Transverse colon (tissue), 4 donors: ENCODE measurements at regions not wholly inside any gene's neighbourhood (a gene's known extent, or its start where the extent isn't known, plus 50 kb on each side); places are given as distances from the start of the nearest gene placed in this dataset.
"Not testable (repeated sequence)": the region's sequence is repeated elsewhere in the genome, so short reads cannot be mapped to it uniquely, and the experiment has no call there.

Experiments used
- DNase-seq: peaks from one replicate; pipeline ENCODE4 v3.0.0-alpha.2; 2019
- H3K27ac ChIP-seq, 4 donors: fragments of 200-600 bp; sonication (generic); 2 replicates each; pipeline ENCODE4 v1.5.1; 2016 to 2018; ENCODE audit warnings: inconsistent platforms in 4 of 4
- H3K27me3 ChIP-seq: fragments of 200-600 bp; sonication (generic); 2 replicates; pipeline ENCODE4 v1.5.1; 2017; ENCODE audit warnings: inconsistent platforms
- H3K36me3 ChIP-seq, 4 donors: fragments of 200-600 bp; sonication (generic); 2 replicates each; pipeline ENCODE4 v1.5.1; 2017 to 2019; ENCODE audit warnings: inconsistent platforms in 4 of 4
- H3K4me1 ChIP-seq, 4 donors: fragments of 200-600 bp; sonication (generic); 2 replicates each; pipeline ENCODE4 v1.5.1; 2017 to 2020; ENCODE audit warnings: inconsistent platforms in 4 of 4
- H3K4me3 ChIP-seq, 4 donors: fragments of 200-600 bp; sonication (generic); 1 replicate in 1 of 4; 2 replicates in 3 of 4; pipeline versions ENCODE4 v1.5.1 to v1.6.1; 2017 to 2019; ENCODE audit warnings: inconsistent platforms in 4 of 4
- H3K9me3 ChIP-seq, 2 donors: fragments of 200-600 bp; sonication (generic); 2 replicates each; pipeline ENCODE4 v1.5.1; 2017 to 2019; ENCODE audit warnings: inconsistent platforms in 2 of 2
- CTCF ChIP-seq, 5 experiments: fragments of 200-600 bp in 3 of 5; fragments of 450-650 bp in 2 of 5; sonication (generic) in 3 of 5; IDR thresholded peaks; 1 replicate in 2 of 5; 2 replicates in 3 of 5; pipeline ENCODE4 v1.5.1; 2016 to 2017; ENCODE audit warnings: antibody characterized with exemption in 5 of 5, inconsistent platforms in 3 of 5, mild to moderate bottlenecking in 2 of 5, moderate library complexity in 1 of 5
- EP300 ChIP-seq: sonication (generic); formaldehyde crosslinking; IDR thresholded peaks from one replicate; pipeline ENCODE4 v1.6.1; 2017; ENCODE audit warnings: antibody characterized with exemption, low read depth
- POLR2A ChIP-seq: fragments of 450-650 bp; IDR thresholded peaks from one replicate; pipeline ENCODE4 v1.6.1; 2016; ENCODE audit warnings: antibody characterized with exemption, mild to moderate bottlenecking, moderate library complexity
- POLR2AphosphoS5 ChIP-seq, 3 donors: sonication (generic); formaldehyde crosslinking; IDR thresholded peaks; one replicate each; pipeline ENCODE4 v1.6.1; 2016; ENCODE audit warnings: antibody characterized with exemption in 3 of 3
- WGBS, 2 donors: methylation state at CpG; one replicate each; pipeline ENCODE4 v1.1.5; 2018; ENCODE audit warnings: low coverage in 1 of 2; 5-methylcytosine and 5-hydroxymethylcytosine counted together
- in situ Hi-C, 4 donors: fragments of 200-750 bp; cut with MboI; loops; one replicate each; pipeline versions ENCODE4 v1.15.0 to v1.15.1; 2017; ENCODE audit warnings: low sequenced_read_pairs in 3 of 4, low pct_ligation_motif_present in 1 of 4, low pct_unique_long_range_greater_than_20kb in 1 of 4
- intact Hi-C: fragments of 100-400 bp; cut with DNase I; formaldehyde crosslinking; loops from one replicate; pipeline ENCODE4 v1.15.1; 2023; ENCODE audit warnings: low total_unique reads

GRCh38 chrY:19559161-19559560 is 185.4 kb downstream of the KDM5D start:
- in situ Hi-C loops: no loop called here
- Histone ChIP-seq H3K27me3 (no peaks in the 10 kb centered on the region), H3K4me1 (no peaks in the 10 kb centered on the region), H3K27ac (no peak overlapping the region), H3K4me3 (no peak overlapping the region), H3K9me3 (no peaks in the 10 kb centered on the region), H3K36me3 (no peaks in the 10 kb centered on the region)
- no peak for TF ChIP-seq POLR2AphosphoS5 (IDR thresholded peaks at IDR 0.05)
- DNase-seq: no peak
- WGBS, 2 donors: 89% methylated on average over 3 of the region's 4 CpGs; no CpG with 5 or more reads in 1 of the 2 donors
- intact Hi-C loops: no loop called here

- DNase-seq: no peak
- Histone ChIP-seq H3K4me1 (no peaks in the 10 kb centered on the region), H3K9me3 (no peaks in the 10 kb centered on the region), H3K4me3 (no peak overlapping the region), H3K27ac (no peak overlapping the region), H3K27me3 (no peaks in the 10 kb centered on the region), H3K36me3 (no peaks in the 10 kb centered on the region)
- in situ Hi-C loops: loop anchor here in 1 of 4 donors (25.0 kb wide), 1 partner anchor 187 kb away; the partner anchor contains the start of gene KDM5D
- intact Hi-C loops: no loop called here
- TF ChIP-seq EP300: no peak
- no peak for TF ChIP-seq CTCF (IDR thresholded peaks at IDR 0.05)
- TF ChIP-seq POLR2A: no peak
- no peak for TF ChIP-seq POLR2AphosphoS5 (IDR thresholded peaks at IDR 0.05)
- no CpG with 5 or more reads among the region's 18 CpGs for WGBS, 2 donors
Measured at GRCh38 chrY:19549671-19550466, 194.7 kb downstream of the KDM5D start.

GRCh38 chrY:19541475-19542306 is 202.8 kb downstream of the KDM5D start:
- H3K4me1 ChIP-seq: no peaks in the 10 kb centered on the region
- in situ Hi-C loops: loop anchor here in 1 of 4 donors (25.0 kb wide), 1 partner anchor 196 kb away; the partner anchor contains the start of gene KDM5D
- no peak for TF ChIP-seq POLR2AphosphoS5 (IDR thresholded peaks at IDR 0.05)
- no peak for TF ChIP-seq POLR2A
- TF ChIP-seq EP300: no peak
- TF ChIP-seq CTCF (IDR thresholded peaks at IDR 0.05): no peak
- no peaks in the 10 kb centered on the region for H3K9me3 ChIP-seq
- no peak for DNase-seq
- H3K27me3 ChIP-seq: no peaks in the 10 kb centered on the region
- intact Hi-C loops: no loop called here
- WGBS, 2 donors: 62% methylated on average over 5 of the region's 31 CpGs; no CpG with 5 or more reads in 1 of the 2 donors
- H3K4me3 ChIP-seq: no peak overlapping the region
- no peak overlapping the region for H3K27ac ChIP-seq
- H3K36me3 ChIP-seq: no peaks in the 10 kb centered on the region

- 95% methylated on average over 4 of the region's 14 CpGs; no CpG with 5 or more reads in 1 of the 2 donors for WGBS, 2 donors
- in situ Hi-C loops: loop anchor here in 1 of 4 donors (25.0 kb wide), 1 partner anchor 202 kb away; the partner anchor contains the start of gene KDM5D
- H3K36me3 ChIP-seq, H3K27ac ChIP-seq, H3K9me3 ChIP-seq, intact Hi-C loops, H3K27me3 ChIP-seq, H3K4me1 ChIP-seq, DNase-seq, H3K4me3 ChIP-seq: not testable (repeated sequence)
Measured at GRCh38 chrY:19535697-19536096, 208.8 kb downstream of the KDM5D start.

GRCh38 chrY:19521976-19522375 is 222.6 kb downstream of the KDM5D start:
- H3K27me3 ChIP-seq: no peaks in the 10 kb centered on the region
- intact Hi-C loops: no loop called here
- in situ Hi-C loops: loop anchor here in 1 of 4 donors (25.0 kb wide), 1 partner anchor 115 kb away; no protein-coding TSS in a partner anchor

More at GRCh38 chrY:19521976-19522375, 222.6 kb downstream of the KDM5D start:
- Histone ChIP-seq H3K27ac (no peak overlapping the region), H3K4me3 (no peak overlapping the region), H3K4me1 (no peaks in the 10 kb centered on the region), H3K9me3 (no peaks in the 10 kb centered on the region), H3K36me3 (no peaks in the 10 kb centered on the region)
- no peak for TF ChIP-seq POLR2A
- no peak for TF ChIP-seq EP300
- no peak for TF ChIP-seq POLR2AphosphoS5 (IDR thresholded peaks at IDR 0.05)
- TF ChIP-seq CTCF (IDR thresholded peaks at IDR 0.05): no peak
- no peak for DNase-seq
